ENCODE measurements at regions not wholly inside any gene's neighbourhood (a gene's known extent, or its start where the extent isn't known, plus 50 kb on each side); places are given as distances from the start of the nearest gene placed in this dataset.

GRCh38 chr11:44506375-44507016, 59.0 kb upstream of the CD82 start:
- no peak for TF ChIP-seq CTCF (IDR thresholded peaks at IDR 0.05)
- CTCF ChIA-PET, result no interaction called here
- Mint-ChIP-seq H3K4me1 (ENCODE audit: low read depth) (no peaks in the 10 kb centered on the region), H3K4me3 (no peak overlapping the region), H3K27ac (no peak overlapping the region), H3K9me3 (peaks cover 3% of the 10 kb centered on the region), H3K36me3 (ENCODE audit: low read depth) (no peaks in the 10 kb centered on the region), H3K27me3 (peaks cover 16% of the 10 kb centered on the region)
- intact Hi-C loops (cut with DNase I, micrococcal nuclease), result no loop called here
- Histone ChIP-seq H3K27me3 (ENCODE audit: control insufficient read depth in 1 of 2, insufficient read depth in 2 of 2, low read length in 2 of 2) (peaks cover 0 to 8% of the 10 kb centered on the region in 2 experiments), H3K9me3 (ENCODE audit: control insufficient read depth in 1 of 2, insufficient read depth in 1 of 2, low read length in 2 of 2) (peaks cover 0 to 7% of the 10 kb centered on the region in 2 experiments), H3K27ac (ENCODE audit: low read depth in 1 of 2, low read length in 2 of 2) (no peak overlapping the region), H3K36me3 (ENCODE audit: insufficient read depth, low read length) (no peaks in the 10 kb centered on the region), H3K4me3 (ENCODE audit: low read length) (no peak overlapping the region), H3K4me1 (ENCODE audit: insufficient read depth, low read length) (no peaks in the 10 kb centered on the region)
- DNase-seq (no peak), ATAC-seq (ENCODE audit: poor library complexity) (no peak)
- POLR2A ChIA-PET, result no interaction called here

GRCh38 chr11:44507491-44507890, 58.0 kb upstream of the CD82 start:
- no peak for ATAC-seq (ENCODE audit: poor library complexity)
- CTCF ChIA-PET, result no interaction called here
- H3K4me1 Mint-ChIP-seq (ENCODE audit: low read depth), result no peaks in the 10 kb centered on the region
- Histone ChIP-seq H3K4me1 (ENCODE audit: insufficient read depth, low read length) (no peaks in the 10 kb centered on the region), H3K9me3 (ENCODE audit: control insufficient read depth in 1 of 2, insufficient read depth in 1 of 2, low read length in 2 of 2) (peaks cover 0 to 7% of the 10 kb centered on the region in 2 experiments), H3K27me3 (ENCODE audit: control insufficient read depth in 1 of 2, insufficient read depth in 2 of 2, low read length in 2 of 2) (peaks cover 0 to 6% of the 10 kb centered on the region in 2 experiments), H3K4me3 (ENCODE audit: low read length) (no peak overlapping the region), H3K36me3 (ENCODE audit: insufficient read depth, low read length) (no peaks in the 10 kb centered on the region), H3K27ac (ENCODE audit: low read depth in 1 of 2, low read length in 2 of 2) (no peak overlapping the region)
- intact Hi-C loops (cut with DNase I, micrococcal nuclease), result no loop called here
- H3K27me3 Mint-ChIP-seq, result peaks cover 22% of the 10 kb centered on the region
- H3K4me3 Mint-ChIP-seq, result no peak overlapping the region
- no peak for DNase-seq
- H3K9me3 Mint-ChIP-seq, result peaks cover 3% of the 10 kb centered on the region
- H3K36me3 Mint-ChIP-seq (ENCODE audit: low read depth), result no peaks in the 10 kb centered on the region
- H3K27ac Mint-ChIP-seq, result no peak overlapping the region
- no peak for TF ChIP-seq CTCF (IDR thresholded peaks at IDR 0.05)
- POLR2A ChIA-PET, result no interaction called here

- ChIA-PET CTCF (no interaction called here), POLR2A (no interaction called here)
- DNase-seq (no peak), ATAC-seq (ENCODE audit: poor library complexity) (no peak)
- no peak overlapping the region for H3K4me3 ChIP-seq (ENCODE audit: low read length)
- peaks cover 0 to 5% of the 10 kb centered on the region in 2 experiments for H3K27me3 ChIP-seq (ENCODE audit: control insufficient read depth in 1 of 2, insufficient read depth in 2 of 2, low read length in 2 of 2)
- H3K27ac ChIP-seq (ENCODE audit: low read depth in 1 of 2, low read length in 2 of 2), result no peak overlapping the region
- no peak for TF ChIP-seq CTCF (IDR thresholded peaks at IDR 0.05)
- intact Hi-C loops (cut with DNase I, micrococcal nuclease), result no loop called here
- no peaks in the 10 kb centered on the region for H3K4me1 ChIP-seq (ENCODE audit: insufficient read depth, low read length)
- peaks cover 0 to 7% of the 10 kb centered on the region in 2 experiments for H3K9me3 ChIP-seq (ENCODE audit: control insufficient read depth in 1 of 2, insufficient read depth in 1 of 2, low read length in 2 of 2)
- Mint-ChIP-seq H3K9me3 (peaks cover 3% of the 10 kb centered on the region), H3K4me1 (ENCODE audit: low read depth) (no peaks in the 10 kb centered on the region), H3K36me3 (ENCODE audit: low read depth) (no peaks in the 10 kb centered on the region), H3K4me3 (no peak overlapping the region), H3K27ac (no peak overlapping the region), H3K27me3 (peaks cover 20% of the 10 kb centered on the region)
- no peaks in the 10 kb centered on the region for H3K36me3 ChIP-seq (ENCODE audit: insufficient read depth, low read length)
These were observed 57.5 kb upstream of the CD82 start for GRCh38 chr11:44507896-44508445.
